K562 (cell line): ENCODE measurements at regions not wholly inside any gene's neighbourhood (a gene's known extent, or its start where the extent isn't known, plus 50 kb on each side); places are given as distances from the start of the nearest gene placed in this dataset.

Source experiments
- BDP1 ChIP-seq: IDR thresholded peaks from 3 replicates; pipeline ENCODE4 v1.6.1; 2011; ENCODE audit not compliant: insufficient read length, insufficient read depth
- CTBP1 ChIP-seq: fragments of 450-650 bp; IDR thresholded peaks from 2 replicates; pipeline ENCODE4 v1.6.1; 2016; ENCODE audit warnings: borderline replicate concordance
- ELF4 ChIP-seq: fragments of 450-650 bp; formaldehyde crosslinking; IDR thresholded peaks from 2 replicates; pipeline ENCODE4 v1.4.0; 2022; ENCODE audit warnings: missing genetic modification characterization
- FOXK1 ChIP-seq: sonication (generic); formaldehyde crosslinking; IDR thresholded peaks from 2 replicates; pipeline ENCODE4 v1.8.0; 2022; ENCODE audit warnings: missing genetic modification reagents, mild to moderate bottlenecking, borderline replicate concordance
- MTA1 ChIP-seq: fragments of 450-650 bp; IDR thresholded peaks from 2 replicates; pipeline ENCODE4 v1.6.1; 2017; ENCODE audit warnings: borderline replicate concordance
- RB1 ChIP-seq: fragments of 450-650 bp; IDR thresholded peaks from 2 replicates; pipeline ENCODE4 v1.6.1; 2017; ENCODE audit warnings: low read depth, mild to moderate bottlenecking
- RFX1 ChIP-seq: fragments of 450-650 bp; IDR thresholded peaks from 2 replicates; pipeline ENCODE4 v1.6.1; 2016; ENCODE audit warnings: mild to moderate bottlenecking, moderate library complexity
- SRSF9 ChIP-seq: fragments of 200-400 bp; formaldehyde crosslinking; IDR thresholded peaks from 2 replicates; pipeline ENCODE4 v1.6.1; 2017; ENCODE audit warnings: low read depth, low read length, borderline replicate concordance
- TCF7 ChIP-seq: sonication (generic); IDR thresholded peaks from 2 replicates; pipeline ENCODE4 v1.6.1; 2016; ENCODE audit warnings: antibody characterized with exemption, borderline replicate concordance
- U2AF1 ChIP-seq: fragments of 200-400 bp; formaldehyde crosslinking; optimal IDR thresholded peaks from 2 replicates; pipeline ENCODE3; 2017; ENCODE audit warnings: mild to moderate bottlenecking, low read depth, low read length, moderate library complexity
- ZNF165 ChIP-seq: fragments of 250-450 bp; sonication (Bioruptor Pico); IDR thresholded peaks from 2 replicates; pipeline ENCODE4 v1.4.0; 2020; ENCODE audit warnings: borderline replicate concordance
- ZSCAN32 ChIP-seq: fragments of 450-650 bp; formaldehyde crosslinking; IDR thresholded peaks from 2 replicates; pipeline ENCODE4 v1.4.0; 2020; ENCODE audit warnings: mild to moderate bottlenecking, moderate library complexity
- TF ChIP-seq, protein P1 (sequence below), 2 experiments: fragments of 450-650 bp; IDR thresholded peaks; 2 replicates each; pipeline ENCODE4 v1.6.1; 2016; ENCODE audit warnings: mild to moderate bottlenecking in 2 of 2, borderline replicate concordance in 1 of 2, low read depth in 1 of 2, moderate library complexity in 1 of 2

DNA sequence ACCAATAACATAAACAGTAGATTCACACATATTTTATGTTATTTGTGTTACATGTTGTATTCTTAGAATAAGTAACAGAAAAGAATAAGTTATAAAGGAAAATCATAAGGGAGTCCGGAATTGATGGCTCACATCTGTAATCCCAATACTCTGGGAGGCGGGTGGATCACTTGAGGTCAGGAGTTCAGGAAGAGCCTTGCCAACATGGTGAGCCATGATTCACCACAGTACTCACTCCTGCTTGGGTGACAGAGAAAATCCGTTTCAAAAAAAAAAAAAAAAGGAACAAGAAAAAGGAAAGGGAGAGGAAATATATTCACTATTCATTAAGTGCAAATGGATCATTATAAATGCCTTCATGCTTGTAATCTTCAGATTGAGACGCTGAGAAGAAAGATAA lies 533.3 kb upstream of the CDH9 start (continued):
- no peak for TF ChIP-seq RFX1
- TF ChIP-seq CTBP1 = no peak
- TF ChIP-seq BDP1 = no peak
- TF ChIP-seq ZSCAN32 (CRISPR knock-in tag) = no peak
- no peak for TF ChIP-seq RB1
- TF ChIP-seq U2AF1 = no peak
- TF ChIP-seq ZNF165 = no peak
- no peak for TF ChIP-seq SRSF9
- TF ChIP-seq TCF7 = no peak
- TF ChIP-seq ELF4 (CRISPR knock-in tag) = no peak
- no peak for TF ChIP-seq MTA1
- no peak for TF ChIP-seq FOXK1
- TF ChIP-seq, protein P1, sequence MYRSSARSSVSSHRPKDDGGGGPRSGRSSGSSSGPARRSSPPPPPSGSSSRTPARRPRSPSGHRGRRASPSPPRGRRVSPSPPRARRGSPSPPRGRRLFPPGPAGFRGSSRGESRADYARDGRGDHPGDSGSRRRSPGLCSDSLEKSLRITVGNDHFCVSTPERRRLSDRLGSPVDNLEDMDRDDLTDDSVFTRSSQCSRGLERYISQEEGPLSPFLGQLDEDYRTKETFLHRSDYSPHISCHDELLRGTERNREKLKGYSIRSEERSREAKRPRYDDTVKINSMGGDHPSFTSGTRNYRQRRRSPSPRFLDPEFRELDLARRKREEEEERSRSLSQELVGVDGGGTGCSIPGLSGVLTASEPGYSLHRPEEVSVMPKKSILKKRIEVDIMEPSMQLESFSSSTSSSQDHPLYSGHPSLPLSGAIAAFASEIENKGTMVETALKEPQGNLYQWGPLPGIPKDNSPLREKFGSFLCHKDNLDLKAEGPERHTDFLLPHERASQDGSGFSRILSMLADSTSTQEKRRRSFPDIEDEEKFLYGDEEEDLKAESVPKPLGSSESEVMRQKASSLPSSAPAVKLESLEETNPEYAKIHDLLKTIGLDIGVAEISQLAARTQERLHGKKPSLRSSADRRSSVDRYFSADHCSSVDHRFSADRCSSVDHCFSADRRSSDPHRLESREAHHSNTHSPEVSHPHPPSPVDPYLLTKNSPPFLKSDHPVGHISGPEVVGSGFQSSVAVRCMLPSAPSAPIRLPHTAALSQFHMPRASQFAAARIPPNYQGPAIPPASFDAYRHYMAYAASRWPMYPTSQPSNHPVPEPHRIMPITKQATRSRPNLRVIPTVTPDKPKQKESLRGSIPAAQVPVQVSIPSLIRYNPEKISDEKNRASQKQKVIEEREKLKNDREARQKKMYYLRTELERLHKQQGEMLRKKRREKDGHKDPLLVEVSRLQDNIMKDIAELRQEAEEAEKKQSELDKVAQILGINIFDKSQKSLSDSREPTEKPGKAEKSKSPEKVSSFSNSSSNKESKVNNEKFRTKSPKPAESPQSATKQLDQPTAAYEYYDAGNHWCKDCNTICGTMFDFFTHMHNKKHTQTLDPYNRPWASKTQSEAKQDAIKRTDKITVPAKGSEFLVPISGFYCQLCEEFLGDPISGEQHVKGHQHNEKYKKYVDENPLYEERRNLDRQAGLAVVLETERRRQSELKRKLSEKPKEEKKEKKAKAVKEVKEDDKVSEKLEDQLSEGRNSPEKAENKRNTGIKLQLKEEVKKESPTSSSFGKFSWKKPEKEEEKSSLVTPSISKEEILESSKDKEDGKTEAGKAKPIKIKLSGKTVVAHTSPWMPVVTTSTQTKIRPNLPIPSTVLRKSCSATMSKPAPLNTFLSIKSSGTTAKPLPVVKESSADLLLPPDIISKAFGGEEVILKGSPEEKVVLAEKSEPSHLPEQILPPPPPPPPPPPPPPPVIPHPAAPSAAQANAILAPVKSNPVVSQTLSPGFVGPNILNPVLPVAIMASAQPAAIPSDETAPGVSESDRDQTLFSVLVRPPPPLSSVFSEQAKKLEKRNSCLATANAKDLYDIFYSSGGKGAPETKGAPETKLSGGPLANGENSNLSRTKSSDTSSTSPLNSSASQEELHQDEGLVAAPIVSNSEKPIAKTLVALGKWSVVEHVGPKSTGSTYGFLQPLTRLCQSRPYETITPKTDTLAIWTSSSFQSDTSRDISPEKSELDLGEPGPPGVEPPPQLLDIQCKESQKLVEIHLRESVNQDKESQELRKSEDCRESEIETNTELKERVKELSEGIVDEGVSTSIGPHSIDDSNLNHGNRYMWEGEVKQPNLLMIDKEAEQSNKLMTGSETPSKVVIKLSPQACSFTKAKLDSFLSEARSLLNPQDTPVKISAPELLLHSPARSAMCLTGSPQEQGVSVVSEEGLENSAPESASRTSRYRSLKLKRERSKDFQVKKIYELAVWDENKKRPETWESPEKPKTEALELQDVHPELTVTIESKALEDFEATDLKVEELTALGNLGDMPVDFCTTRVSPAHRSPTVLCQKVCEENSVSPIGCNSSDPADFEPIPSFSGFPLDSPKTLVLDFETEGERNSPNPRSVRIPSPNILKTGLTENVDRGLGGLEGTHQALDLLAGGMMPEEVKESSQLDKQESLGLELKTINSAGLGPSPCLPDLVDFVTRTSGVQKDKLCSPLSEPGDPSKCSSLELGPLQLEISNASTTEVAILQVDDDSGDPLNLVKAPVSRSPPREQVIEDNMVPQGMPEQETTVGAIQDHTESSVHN (IDR thresholded peaks at IDR 0.05; ENCODE audit: borderline replicate concordance in 1 of 2, low read depth in 1 of 2) = no peak
